Tibial artery (tissue), 4 donors: ENCODE measurements at regions not wholly inside any gene's neighbourhood (a gene's known extent, or its start where the extent isn't known, plus 50 kb on each side); places are given as distances from the start of the nearest gene placed in this dataset.

Experiments used
- DNase-seq, 2 donors: peaks; one replicate each; pipeline ENCODE4 v3.0.0-alpha.2; 2019
- H3K27ac ChIP-seq, 2 donors: fragments of 200-600 bp; sonication (generic) in 1 of 2; 1 replicate in 1 of 2; 2 replicates in 1 of 2; pipeline ENCODE4 v1.5.1; 2018 to 2019; ENCODE audit warnings: mild to moderate bottlenecking in 1 of 2
- H3K27me3 ChIP-seq, 2 donors: fragments of 200-600 bp; sonication (generic) in 1 of 2; one replicate each; pipeline versions ENCODE4 v1.5.1 to v1.6.0; 2016 to 2019
- H3K36me3 ChIP-seq, 3 donors: fragments of 200-600 bp; sonication (generic) in 2 of 3; one replicate each; pipeline ENCODE4 v1.5.1; 2016 to 2019; ENCODE audit warnings: mild to moderate bottlenecking in 2 of 3
- H3K4me1 ChIP-seq, 4 donors: fragments of 200-600 bp; sonication (generic) in 2 of 4; 1 replicate in 3 of 4; 2 replicates in 1 of 4; pipeline ENCODE4 v1.5.1; 2016 to 2019
- H3K4me3 ChIP-seq, 2 donors: fragments of 200-600 bp; sonication (generic) in 1 of 2; 1 replicate in 1 of 2; 2 replicates in 1 of 2; pipeline ENCODE4 v1.5.1; 2018 to 2019; ENCODE audit warnings: mild to moderate bottlenecking in 2 of 2
- H3K9me3 ChIP-seq, 3 donors: fragments of 200-600 bp; sonication (generic) in 1 of 3; one replicate each; pipeline ENCODE4 v1.5.1; 2016 to 2019
- intact Hi-C: fragments of 100-400 bp; cut with DNase I; formaldehyde crosslinking; loops from one replicate; pipeline ENCODE4 v1.15.0; 2023; ENCODE audit warnings: low total_unique reads
- TF ChIP-seq, protein P1 (sequence below), 2 experiments: fragments of 200-600 bp in 1 of 2; fragments of 450-650 bp in 1 of 2; IDR thresholded peaks; one replicate each; pipeline ENCODE4 v1.5.1; 2017 to 2019; ENCODE audit warnings: antibody characterized with exemption in 2 of 2, mild to moderate bottlenecking in 1 of 2, moderate library complexity in 1 of 2

- H3K9me3 ChIP-seq: no peaks in the 10 kb centered on the region
- no peak overlapping the region for H3K4me3 ChIP-seq
- intact Hi-C loops: no loop called here
- no peaks in the 10 kb centered on the region for H3K27me3 ChIP-seq
- no peaks in the 10 kb centered on the region for H3K36me3 ChIP-seq
- no peaks in the 10 kb centered on the region for H3K4me1 ChIP-seq
- TF ChIP-seq, protein P1, sequence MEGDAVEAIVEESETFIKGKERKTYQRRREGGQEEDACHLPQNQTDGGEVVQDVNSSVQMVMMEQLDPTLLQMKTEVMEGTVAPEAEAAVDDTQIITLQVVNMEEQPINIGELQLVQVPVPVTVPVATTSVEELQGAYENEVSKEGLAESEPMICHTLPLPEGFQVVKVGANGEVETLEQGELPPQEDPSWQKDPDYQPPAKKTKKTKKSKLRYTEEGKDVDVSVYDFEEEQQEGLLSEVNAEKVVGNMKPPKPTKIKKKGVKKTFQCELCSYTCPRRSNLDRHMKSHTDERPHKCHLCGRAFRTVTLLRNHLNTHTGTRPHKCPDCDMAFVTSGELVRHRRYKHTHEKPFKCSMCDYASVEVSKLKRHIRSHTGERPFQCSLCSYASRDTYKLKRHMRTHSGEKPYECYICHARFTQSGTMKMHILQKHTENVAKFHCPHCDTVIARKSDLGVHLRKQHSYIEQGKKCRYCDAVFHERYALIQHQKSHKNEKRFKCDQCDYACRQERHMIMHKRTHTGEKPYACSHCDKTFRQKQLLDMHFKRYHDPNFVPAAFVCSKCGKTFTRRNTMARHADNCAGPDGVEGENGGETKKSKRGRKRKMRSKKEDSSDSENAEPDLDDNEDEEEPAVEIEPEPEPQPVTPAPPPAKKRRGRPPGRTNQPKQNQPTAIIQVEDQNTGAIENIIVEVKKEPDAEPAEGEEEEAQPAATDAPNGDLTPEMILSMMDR (IDR thresholded peaks at IDR 0.05): no peak
- H3K27ac ChIP-seq: no peak overlapping the region
- DNase-seq: no peak
Observed at GRCh38 chr3:110894574-110894973, 177.0 kb upstream of the NECTIN3 start.

DNA sequence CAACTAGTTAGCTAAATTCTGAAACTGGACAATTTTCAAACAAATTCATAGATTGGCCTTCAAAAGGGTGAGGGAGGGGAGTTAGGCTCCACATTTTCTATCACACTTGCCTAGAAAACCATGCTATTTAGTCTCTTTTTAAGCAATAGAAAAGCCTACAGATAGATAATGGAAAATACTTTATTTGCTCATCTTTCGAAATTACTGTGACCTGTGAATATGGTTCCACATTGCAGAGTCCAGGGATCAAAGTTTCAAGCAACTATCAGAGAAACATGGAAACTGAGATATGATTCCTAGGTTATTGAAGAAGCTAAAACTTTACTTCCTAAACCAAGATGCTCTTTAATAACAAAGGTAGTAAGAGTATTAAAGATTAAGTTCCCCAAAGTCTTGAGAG, 176.6 kb upstream of the NECTIN3 start:
- Histone ChIP-seq H3K27ac (no peak overlapping the region), H3K36me3 (no peaks in the 10 kb centered on the region), H3K4me3 (no peak overlapping the region), H3K9me3 (no peaks in the 10 kb centered on the region), H3K4me1 (no peaks in the 10 kb centered on the region), H3K27me3 (no peaks in the 10 kb centered on the region)
- TF ChIP-seq, protein P1 (IDR thresholded peaks at IDR 0.05): no peak
- DNase-seq: no peak
- intact Hi-C loops: no loop called here

DNA sequence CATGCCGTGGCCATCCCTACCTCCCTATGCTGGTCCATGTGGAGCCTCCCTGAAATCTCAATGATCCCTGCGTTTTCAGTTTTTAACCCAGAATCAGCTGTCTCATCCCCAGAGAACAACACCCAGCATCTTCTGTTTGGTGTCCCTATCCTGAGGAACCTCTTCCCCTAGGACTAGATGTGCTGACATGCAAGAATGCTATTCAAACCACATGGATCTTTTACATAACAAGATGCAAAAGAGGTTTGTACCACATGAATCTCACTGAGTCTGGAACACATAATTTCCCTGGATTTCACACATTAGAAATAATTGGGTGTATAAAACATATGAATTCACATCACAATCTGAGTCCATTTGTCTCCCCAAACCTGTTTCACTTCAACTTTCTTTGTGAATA, 174.6 kb upstream of the NECTIN3 start:
- TF ChIP-seq, protein P1 (IDR thresholded peaks at IDR 0.05): no peak
- no peak for DNase-seq
- Histone ChIP-seq H3K36me3 (no peaks in the 10 kb centered on the region), H3K4me3 (no peak overlapping the region), H3K27me3 (no peaks in the 10 kb centered on the region), H3K9me3 (no peaks in the 10 kb centered on the region), H3K4me1 (no peaks in the 10 kb centered on the region), H3K27ac (no peak overlapping the region)
- intact Hi-C loops: no loop called here

GRCh38 chr3:110900576-110900975, 171.0 kb upstream of the NECTIN3 start:
- Histone ChIP-seq H3K27me3 (no peaks in the 10 kb centered on the region), H3K4me3 (no peak overlapping the region), H3K27ac (no peak overlapping the region), H3K9me3 (no peaks in the 10 kb centered on the region), H3K36me3 (no peaks in the 10 kb centered on the region), H3K4me1 (no peaks in the 10 kb centered on the region)
- DNase-seq: no peak
- intact Hi-C loops: no loop called here
- TF ChIP-seq, protein P1 (IDR thresholded peaks at IDR 0.05): no peak

DNA sequence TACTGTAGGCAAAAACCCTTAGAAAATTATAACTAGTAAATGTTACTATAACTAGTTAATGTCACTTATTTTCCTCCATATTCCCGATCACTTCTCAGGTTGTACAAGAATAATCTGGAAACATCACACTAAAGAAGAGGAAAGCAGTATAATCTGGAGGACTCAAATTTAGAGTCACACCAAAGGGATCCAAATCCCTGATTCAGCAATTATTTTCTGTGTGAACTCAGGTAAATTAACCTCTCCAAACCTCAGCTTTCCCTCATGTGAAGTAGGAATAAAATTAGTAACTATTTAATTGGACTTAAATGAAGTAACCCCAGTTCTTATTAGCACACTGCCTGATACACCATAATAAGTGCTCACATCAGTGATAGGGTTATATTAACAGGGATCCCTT, 170.1 kb upstream of the NECTIN3 start:
- no peaks in the 10 kb centered on the region for H3K9me3 ChIP-seq
- no peaks in the 10 kb centered on the region for H3K36me3 ChIP-seq
- TF ChIP-seq, protein P1 (IDR thresholded peaks at IDR 0.05): no peak
- no peaks in the 10 kb centered on the region for H3K4me1 ChIP-seq
- no peak overlapping the region for H3K27ac ChIP-seq
- no peak overlapping the region for H3K4me3 ChIP-seq
- no peaks in the 10 kb centered on the region for H3K27me3 ChIP-seq
- DNase-seq: no peak
- intact Hi-C loops: no loop called here

DNA sequence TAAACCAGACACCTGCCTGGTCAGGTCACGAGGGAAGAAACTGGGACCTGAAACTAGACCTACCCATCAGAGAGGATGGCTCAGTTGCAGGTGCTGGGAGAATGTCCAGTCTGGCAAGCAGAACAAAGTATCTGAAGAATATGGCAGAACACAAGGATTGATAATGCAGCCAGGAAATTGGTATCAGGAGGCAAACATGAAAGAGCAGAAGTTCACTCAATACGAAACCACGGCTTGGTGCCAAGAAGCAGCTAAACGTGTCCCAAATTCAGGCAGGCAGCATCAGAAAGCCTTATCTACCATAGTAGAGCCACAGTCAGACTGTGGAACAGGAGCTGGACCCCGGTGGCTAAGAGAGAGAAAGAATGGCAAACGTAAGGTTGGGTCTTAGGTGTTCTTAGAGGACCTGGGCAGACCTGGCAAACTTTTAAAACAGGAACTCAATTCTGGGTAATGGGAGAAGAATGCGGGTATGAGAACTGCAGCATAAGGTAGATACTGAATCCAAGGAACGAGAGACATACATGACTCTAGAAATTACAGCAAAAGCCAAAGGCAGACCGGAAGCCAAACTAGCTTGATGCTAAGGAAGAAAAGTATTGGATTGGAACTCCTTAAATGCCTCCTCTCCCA, 169.0 kb upstream of the NECTIN3 start:
- TF ChIP-seq, protein P1 (IDR thresholded peaks at IDR 0.05): no peak
- Histone ChIP-seq H3K4me1 (no peaks in the 10 kb centered on the region), H3K9me3 (no peaks in the 10 kb centered on the region), H3K27me3 (no peaks in the 10 kb centered on the region), H3K27ac (no peak overlapping the region), H3K36me3 (no peaks in the 10 kb centered on the region), H3K4me3 (no peak overlapping the region)
- DNase-seq: no peak
- intact Hi-C loops: no loop called here
